ENCODE measurements at regions not wholly inside any gene's neighbourhood (a gene's known extent, or its start where the extent isn't known, plus 50 kb on each side); places are given as distances from the start of the nearest gene placed in this dataset.

GRCh38 chr13:55664178-55664577, 1476.5 kb upstream of the PRR20A start:
- DNase-seq: no peak
- Mint-ChIP-seq H3K36me3 (no peaks in the 10 kb centered on the region), H3K4me1 (no peaks in the 10 kb centered on the region), H3K27me3 (ENCODE audit: low read depth in 2 of 2) (no peaks in the 10 kb centered on the region), H3K27ac (no peak overlapping the region), H3K4me3 (no peak overlapping the region), H3K9me3 (peaks cover 16 to 31% of the 10 kb centered on the region in 2 donors)
- Histone ChIP-seq H3K4me3 (ENCODE audit: low read length) (no peak overlapping the region), H3K27ac (ENCODE audit: low read length) (no peak overlapping the region), H3K9me3 (ENCODE audit: control insufficient read depth, insufficient read depth, low read length) (no peaks in the 10 kb centered on the region), H3K36me3 (ENCODE audit: control insufficient read depth, insufficient read depth, low read length) (no peaks in the 10 kb centered on the region), H3K27me3 (ENCODE audit: control insufficient read depth, insufficient read depth, low read length) (no peaks in the 10 kb centered on the region), H3K4me1 (ENCODE audit: control insufficient read depth, insufficient read depth, low read length) (no peaks in the 10 kb centered on the region)
- WGBS (ENCODE audit: insufficient coverage): 69% methylated on average over 3 of the region's 3 CpGs
- TF ChIP-seq CTCF (IDR thresholded peaks at IDR 0.05): no peak
- ATAC-seq: no peak
- intact Hi-C loops (cut with micrococcal nuclease): no loop called here

GRCh38 chr13:55669051-55669450, 1471.7 kb upstream of the PRR20A start:
- no peaks in the 10 kb centered on the region for H3K4me1 Mint-ChIP-seq
- no peak for TF ChIP-seq CTCF (IDR thresholded peaks at IDR 0.05)
- no peak for ATAC-seq
- Histone ChIP-seq H3K27ac (ENCODE audit: low read length) (no peak overlapping the region), H3K4me1 (ENCODE audit: control insufficient read depth, insufficient read depth, low read length) (no peaks in the 10 kb centered on the region), H3K4me3 (ENCODE audit: low read length) (no peak overlapping the region), H3K27me3 (ENCODE audit: control insufficient read depth, insufficient read depth, low read length) (no peaks in the 10 kb centered on the region), H3K36me3 (ENCODE audit: control insufficient read depth, insufficient read depth, low read length) (no peaks in the 10 kb centered on the region), H3K9me3 (ENCODE audit: control insufficient read depth, insufficient read depth, low read length) (peaks cover 5% of the 10 kb centered on the region)
- peaks cover 7% of the 10 kb centered on the region for H3K36me3 Mint-ChIP-seq
- H3K27me3 Mint-ChIP-seq (ENCODE audit: low read depth in 2 of 2): no peaks in the 10 kb centered on the region
- intact Hi-C loops (cut with micrococcal nuclease): no loop called here
- no peak for DNase-seq
- peaks cover 15 to 24% of the 10 kb centered on the region in 2 donors for H3K9me3 Mint-ChIP-seq
- no peak overlapping the region for H3K4me3 Mint-ChIP-seq
- no peak overlapping the region for H3K27ac Mint-ChIP-seq
- no CpG with 5 or more reads among the region's 1 CpG for WGBS (ENCODE audit: insufficient coverage)

- Histone ChIP-seq H3K9me3 (ENCODE audit: control insufficient read depth, insufficient read depth, low read length) (peaks cover 5% of the 10 kb centered on the region), H3K36me3 (ENCODE audit: control insufficient read depth, insufficient read depth, low read length) (no peaks in the 10 kb centered on the region), H3K4me3 (ENCODE audit: low read length) (no peak overlapping the region), H3K27ac (ENCODE audit: low read length) (no peak overlapping the region), H3K27me3 (ENCODE audit: control insufficient read depth, insufficient read depth, low read length) (no peaks in the 10 kb centered on the region), H3K4me1 (ENCODE audit: control insufficient read depth, insufficient read depth, low read length) (no peaks in the 10 kb centered on the region)
- 100% methylated on average over 1 of the region's 2 CpGs for WGBS (ENCODE audit: insufficient coverage)
- peaks cover 13% of the 10 kb centered on the region for H3K36me3 Mint-ChIP-seq
- H3K4me3 Mint-ChIP-seq: no peak overlapping the region
- H3K27ac Mint-ChIP-seq: no peak overlapping the region
- TF ChIP-seq CTCF (IDR thresholded peaks at IDR 0.05): no peak
- ATAC-seq (no peak), DNase-seq (no peak)
- H3K27me3 Mint-ChIP-seq (ENCODE audit: low read depth in 2 of 2): no peaks in the 10 kb centered on the region
- intact Hi-C loops (cut with micrococcal nuclease): no loop called here
- peaks cover 15 to 19% of the 10 kb centered on the region in 2 donors for H3K9me3 Mint-ChIP-seq
- H3K4me1 Mint-ChIP-seq: no peaks in the 10 kb centered on the region
Measured at GRCh38 chr13:55673910-55674309, 1466.8 kb upstream of the PRR20A start.

DNA sequence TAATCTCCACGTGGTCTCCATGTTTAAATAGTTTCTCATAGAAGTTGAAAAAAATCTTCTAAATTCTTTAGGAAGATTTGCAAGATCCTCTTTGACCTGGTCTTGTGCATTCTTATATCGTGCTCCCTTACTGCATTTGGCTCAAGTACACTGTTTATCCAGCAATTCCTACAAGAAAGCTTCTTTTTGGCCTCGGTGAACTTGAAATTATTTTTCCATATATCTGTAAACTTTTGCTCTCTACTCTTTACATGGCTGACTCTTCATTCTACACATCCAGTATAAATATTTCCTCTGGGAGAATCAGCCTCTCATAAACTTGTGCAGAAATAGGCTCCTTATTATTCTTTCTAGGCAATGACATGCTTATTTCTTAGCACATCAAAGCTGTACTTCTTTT, 1457.9 kb upstream of the PRR20A start:
- H3K36me3 Mint-ChIP-seq: peaks cover 6% of the 10 kb centered on the region
- no peaks in the 10 kb centered on the region for H3K27me3 Mint-ChIP-seq (ENCODE audit: low read depth in 2 of 2)
- H3K4me1 Mint-ChIP-seq: no peaks in the 10 kb centered on the region
- no peak for TF ChIP-seq CTCF (IDR thresholded peaks at IDR 0.05)
- no peak overlapping the region for H3K27ac ChIP-seq (ENCODE audit: low read length)
- H3K4me3 ChIP-seq (ENCODE audit: low read length): no peak overlapping the region
- no peaks in the 10 kb centered on the region for H3K36me3 ChIP-seq (ENCODE audit: control insufficient read depth, insufficient read depth, low read length)
- no peaks in the 10 kb centered on the region for H3K9me3 ChIP-seq (ENCODE audit: control insufficient read depth, insufficient read depth, low read length)
- H3K27ac Mint-ChIP-seq: no peak overlapping the region
- DNase-seq (no peak), ATAC-seq (no peak)
- intact Hi-C loops (cut with micrococcal nuclease): no loop called here
- no peaks in the 10 kb centered on the region for H3K27me3 ChIP-seq (ENCODE audit: control insufficient read depth, insufficient read depth, low read length)
- H3K4me3 Mint-ChIP-seq: no peak overlapping the region
- H3K9me3 Mint-ChIP-seq: peaks cover 14 to 28% of the 10 kb centered on the region in 2 donors
- 80% methylated on average over 3 of the region's 3 CpGs for WGBS (ENCODE audit: insufficient coverage)
- no peaks in the 10 kb centered on the region for H3K4me1 ChIP-seq (ENCODE audit: control insufficient read depth, insufficient read depth, low read length)
